GM23248 (cell line): ENCODE measurements at regions not wholly inside any gene's neighbourhood (a gene's known extent, or its start where the extent isn't known, plus 50 kb on each side); places are given as distances from the start of the nearest gene placed in this dataset.

Source experiments
- EZH2 ChIP-seq: fragments of 200-600 bp; sonication (generic); IDR thresholded peaks from 2 replicates; pipeline ENCODE4 v1.6.1; 2018; ENCODE audit warnings: antibody characterized with exemption, mild to moderate bottlenecking; ENCODE audit not compliant: insufficient read depth, poor library complexity, severe bottlenecking
- EZH2phosphoT487 ChIP-seq: fragments of 200-600 bp; sonication (generic); IDR thresholded peaks from 2 replicates; pipeline ENCODE4 v1.6.1; 2018; ENCODE audit warnings: antibody characterized with exemption, moderate library complexity, mild to moderate bottlenecking, low read depth; ENCODE audit not compliant: insufficient read depth

DNA sequence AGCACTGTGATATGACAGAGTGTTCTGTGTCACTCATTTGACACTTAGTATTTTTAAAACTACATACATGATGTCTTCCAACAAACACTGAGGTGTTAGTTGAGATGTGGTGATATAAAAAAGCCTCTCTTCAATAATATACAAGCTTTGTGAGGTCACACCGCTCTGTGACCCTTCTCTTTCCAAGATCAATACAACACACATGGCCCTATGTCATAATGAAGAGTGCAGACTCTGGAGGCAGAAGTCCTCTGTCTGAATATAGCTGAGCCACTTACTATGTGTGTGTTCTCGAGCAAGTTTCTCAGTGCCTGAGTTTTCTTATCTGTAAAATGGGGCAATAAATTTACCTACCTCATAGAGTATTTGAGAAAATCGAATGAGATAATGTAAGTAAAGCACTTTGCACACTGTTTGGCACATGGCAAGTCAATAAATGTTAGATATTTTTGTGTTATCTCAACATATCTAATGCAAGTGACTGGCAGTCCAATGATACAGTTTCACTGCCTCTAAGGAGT is 499.0 kb upstream of the MARCKS start:
- TF ChIP-seq EZH2 (no peak), EZH2phosphoT487 (no peak)
